Myocyte (in vitro differentiated cells): ENCODE measurements at regions not wholly inside any gene's neighbourhood (a gene's known extent, or its start where the extent isn't known, plus 50 kb on each side); places are given as distances from the start of the nearest gene placed in this dataset.

Experiments
- DNase-seq: peaks from one replicate; pipeline ENCODE4 v3.0.0-alpha.2; 2012; ENCODE audit warnings: low read depth

GRCh38 chr16:79800016-79800608, 199.6 kb upstream of the MAF start:
- no peak for DNase-seq

- no peak for DNase-seq
These were observed 198.0 kb upstream of the MAF start for GRCh38 chr16:79798416-79799053.

GRCh38 chr16:79797486-79797885, 196.9 kb upstream of the MAF start:
- no peak for DNase-seq

GRCh38 chr16:79795556-79795955, 195.0 kb upstream of the MAF start:
- no peak for DNase-seq

GRCh38 chr16:79794941-79795340, 194.4 kb upstream of the MAF start:
- DNase-seq = no peak

GRCh38 chr16:79792664-79793351, 192.3 kb upstream of the MAF start:
- DNase-seq = peak; percentile 48

GRCh38 chr16:79792076-79792475, 191.5 kb upstream of the MAF start:
- DNase-seq = no peak

- no peak for DNase-seq
These were observed 190.3 kb upstream of the MAF start for GRCh38 chr16:79790854-79791253.

GRCh38 chr16:79788949-79789348, 188.4 kb upstream of the MAF start:
- no peak for DNase-seq

- no peak for DNase-seq
These were observed 185.9 kb upstream of the MAF start for GRCh38 chr16:79786389-79786788.

- DNase-seq = no peak
These were observed 183.5 kb upstream of the MAF start for GRCh38 chr16:79784007-79784406.

- DNase-seq = no peak
These were observed 177.1 kb upstream of the MAF start for GRCh38 chr16:79777679-79778078.

GRCh38 chr16:79776243-79776847, 175.8 kb upstream of the MAF start:
- DNase-seq = peak; percentile 66

GRCh38 chr16:79772784-79773183, 172.2 kb upstream of the MAF start:
- DNase-seq = no peak

GRCh38 chr16:79772048-79772447, 171.5 kb upstream of the MAF start:
- no peak for DNase-seq

- DNase-seq = peak; percentile 90
These were observed 169.9 kb upstream of the MAF start for GRCh38 chr16:79770244-79771064.

- no peak for DNase-seq
These were observed 169.3 kb upstream of the MAF start for GRCh38 chr16:79769928-79770243.

- no peak for DNase-seq
These were observed 168.9 kb upstream of the MAF start for GRCh38 chr16:79769270-79769927.

- DNase-seq = peak; percentile 7
These were observed 167.9 kb upstream of the MAF start for GRCh38 chr16:79768276-79768970.
